Neural progenitor cell (in vitro differentiated cells): ENCODE measurements at regions not wholly inside any gene's neighbourhood (a gene's known extent, or its start where the extent isn't known, plus 50 kb on each side); places are given as distances from the start of the nearest gene placed in this dataset.

Experiments used
- EZH2phosphoT487 ChIP-seq: fragments of 200-600 bp; sonication (generic); IDR thresholded peaks from 2 replicates; pipeline ENCODE4 v1.6.1; 2017; ENCODE audit warnings: antibody characterized with exemption
- TF ChIP-seq, protein P1 (sequence below): fragments of 200-600 bp; sonication (generic); IDR thresholded peaks from 2 replicates; pipeline ENCODE4 v1.5.1; 2017; ENCODE audit warnings: antibody characterized with exemption, mild to moderate bottlenecking

DNA sequence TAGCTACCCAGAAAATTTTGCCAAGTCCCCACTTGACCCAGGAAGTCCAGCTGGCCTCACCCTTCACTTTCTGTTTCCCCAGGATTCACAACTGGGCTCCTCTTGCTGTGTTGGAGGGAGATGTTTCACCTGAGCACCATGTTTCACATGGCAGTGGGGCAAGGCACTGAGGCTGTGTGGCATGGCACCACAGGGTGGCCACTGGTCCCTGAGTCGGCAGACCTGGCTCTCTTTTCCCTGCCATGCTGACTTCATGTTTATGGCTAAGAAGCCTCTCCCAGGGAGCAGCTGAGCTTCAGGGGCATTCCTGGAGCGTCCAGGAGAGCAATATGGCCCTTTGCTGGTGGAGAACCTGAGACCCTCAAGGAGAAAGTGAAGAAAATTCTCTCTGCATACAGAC lies 266.9 kb downstream of the RPS24 start:
- TF ChIP-seq EZH2phosphoT487 = no peak
- TF ChIP-seq, protein P1, sequence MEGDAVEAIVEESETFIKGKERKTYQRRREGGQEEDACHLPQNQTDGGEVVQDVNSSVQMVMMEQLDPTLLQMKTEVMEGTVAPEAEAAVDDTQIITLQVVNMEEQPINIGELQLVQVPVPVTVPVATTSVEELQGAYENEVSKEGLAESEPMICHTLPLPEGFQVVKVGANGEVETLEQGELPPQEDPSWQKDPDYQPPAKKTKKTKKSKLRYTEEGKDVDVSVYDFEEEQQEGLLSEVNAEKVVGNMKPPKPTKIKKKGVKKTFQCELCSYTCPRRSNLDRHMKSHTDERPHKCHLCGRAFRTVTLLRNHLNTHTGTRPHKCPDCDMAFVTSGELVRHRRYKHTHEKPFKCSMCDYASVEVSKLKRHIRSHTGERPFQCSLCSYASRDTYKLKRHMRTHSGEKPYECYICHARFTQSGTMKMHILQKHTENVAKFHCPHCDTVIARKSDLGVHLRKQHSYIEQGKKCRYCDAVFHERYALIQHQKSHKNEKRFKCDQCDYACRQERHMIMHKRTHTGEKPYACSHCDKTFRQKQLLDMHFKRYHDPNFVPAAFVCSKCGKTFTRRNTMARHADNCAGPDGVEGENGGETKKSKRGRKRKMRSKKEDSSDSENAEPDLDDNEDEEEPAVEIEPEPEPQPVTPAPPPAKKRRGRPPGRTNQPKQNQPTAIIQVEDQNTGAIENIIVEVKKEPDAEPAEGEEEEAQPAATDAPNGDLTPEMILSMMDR = no peak
